Prostate gland (tissue), 2 donors: ENCODE measurements at regions not wholly inside any gene's neighbourhood (a gene's known extent, or its start where the extent isn't known, plus 50 kb on each side); places are given as distances from the start of the nearest gene placed in this dataset.

ENCODE experiments used
- CTCF ChIP-seq, 4 experiments: fragments of 200-600 bp in 2 of 4; fragments of 450-650 bp in 2 of 4; sonication (generic) in 2 of 4; IDR thresholded peaks; 1 replicate in 3 of 4; 2 replicates in 1 of 4; pipeline ENCODE4 v1.5.1; 2016 to 2019; ENCODE audit warnings: antibody characterized with exemption in 4 of 4, mild to moderate bottlenecking in 2 of 4, moderate library complexity in 2 of 4
- POLR2AphosphoS5 ChIP-seq: sonication (generic); formaldehyde crosslinking; IDR thresholded peaks from one replicate; pipeline ENCODE4 v1.6.1; 2017; ENCODE audit warnings: antibody characterized with exemption

- TF ChIP-seq CTCF (IDR thresholded peaks at IDR 0.05) = no peak
- TF ChIP-seq POLR2AphosphoS5 = no peak
Measured at GRCh38 chr10:108000365-108000764, 835.9 kb upstream of the SORCS1 start.
